Uterus (tissue), 2 donors: ENCODE measurements at regions not wholly inside any gene's neighbourhood (a gene's known extent, or its start where the extent isn't known, plus 50 kb on each side); places are given as distances from the start of the nearest gene placed in this dataset.

Experiments
- POLR2A ChIP-seq, 2 donors: fragments of 450-650 bp; IDR thresholded peaks; one replicate each; pipeline ENCODE4 v1.6.1; 2016; ENCODE audit warnings: antibody characterized with exemption in 2 of 2, mild to moderate bottlenecking in 1 of 2, moderate library complexity in 1 of 2
- TF ChIP-seq, protein P1 (sequence below), 4 experiments: fragments of 200-600 bp in 2 of 4; fragments of 450-650 bp in 2 of 4; sonication (generic) in 2 of 4; IDR thresholded peaks; one replicate each; pipeline ENCODE4 v1.5.1; 2016 to 2019; ENCODE audit warnings: antibody characterized with exemption in 4 of 4, mild to moderate bottlenecking in 2 of 4, moderate library complexity in 1 of 4

DNA sequence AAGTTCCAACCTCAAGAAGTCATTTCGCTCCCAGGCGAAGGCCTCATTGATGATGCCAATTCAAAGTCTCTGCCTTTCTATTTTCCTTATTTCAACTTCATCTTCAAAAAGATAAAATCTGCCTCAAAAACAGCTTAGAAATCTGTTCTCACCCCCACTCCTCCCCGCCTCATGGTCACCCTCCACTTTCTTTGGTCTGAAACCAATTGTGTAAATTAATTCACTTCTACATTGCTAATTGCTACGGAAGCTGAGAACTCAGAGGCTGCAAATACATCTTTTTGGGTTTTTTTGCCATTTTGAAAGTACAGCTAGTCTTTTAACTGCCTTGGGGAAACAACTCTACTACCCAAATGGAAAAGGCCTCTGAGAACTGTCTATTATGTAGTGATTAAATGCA, 350.0 kb upstream of the SLC24A2 start:
- TF ChIP-seq, protein P1, sequence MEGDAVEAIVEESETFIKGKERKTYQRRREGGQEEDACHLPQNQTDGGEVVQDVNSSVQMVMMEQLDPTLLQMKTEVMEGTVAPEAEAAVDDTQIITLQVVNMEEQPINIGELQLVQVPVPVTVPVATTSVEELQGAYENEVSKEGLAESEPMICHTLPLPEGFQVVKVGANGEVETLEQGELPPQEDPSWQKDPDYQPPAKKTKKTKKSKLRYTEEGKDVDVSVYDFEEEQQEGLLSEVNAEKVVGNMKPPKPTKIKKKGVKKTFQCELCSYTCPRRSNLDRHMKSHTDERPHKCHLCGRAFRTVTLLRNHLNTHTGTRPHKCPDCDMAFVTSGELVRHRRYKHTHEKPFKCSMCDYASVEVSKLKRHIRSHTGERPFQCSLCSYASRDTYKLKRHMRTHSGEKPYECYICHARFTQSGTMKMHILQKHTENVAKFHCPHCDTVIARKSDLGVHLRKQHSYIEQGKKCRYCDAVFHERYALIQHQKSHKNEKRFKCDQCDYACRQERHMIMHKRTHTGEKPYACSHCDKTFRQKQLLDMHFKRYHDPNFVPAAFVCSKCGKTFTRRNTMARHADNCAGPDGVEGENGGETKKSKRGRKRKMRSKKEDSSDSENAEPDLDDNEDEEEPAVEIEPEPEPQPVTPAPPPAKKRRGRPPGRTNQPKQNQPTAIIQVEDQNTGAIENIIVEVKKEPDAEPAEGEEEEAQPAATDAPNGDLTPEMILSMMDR (IDR thresholded peaks at IDR 0.05): no peak
- TF ChIP-seq POLR2A (IDR thresholded peaks at IDR 0.05): no peak
